Medulla oblongata (tissue), 1 donor: ENCODE measurements at regions not wholly inside any gene's neighbourhood (a gene's known extent, or its start where the extent isn't known, plus 50 kb on each side); places are given as distances from the start of the nearest gene placed in this dataset.
A peak's percentile ranks its signal among the peaks of the same experiment; 100 is the strongest.
"Not testable (repeated sequence)": the region's sequence is repeated elsewhere in the genome, so short reads cannot be mapped to it uniquely, and the experiment has no call there.

Experiments used
- DNase-seq: peaks from one replicate; pipeline ENCODE4 v3.0.0-alpha.2; 2015; ENCODE audit errors: extremely low spot score

- DNase-seq: not testable (repeated sequence)
These were observed 54.0 kb downstream of the CYP26A1 start for GRCh38 chr10:93127642-93128215.

GRCh38 chr10:93131986-93132385 is 58.3 kb downstream of the CYP26A1 start:
- no peak for DNase-seq

GRCh38 chr10:93138113-93138870 is 64.6 kb downstream of the CYP26A1 start:
- no peak for DNase-seq

- DNase-seq: no peak
These were observed 65.5 kb downstream of the CYP26A1 start for GRCh38 chr10:93139059-93139655.

- no peak for DNase-seq
These were observed 68.8 kb downstream of the CYP26A1 start for GRCh38 chr10:93142534-93142933.

- DNase-seq: peak; percentile 8
These were observed 69.6 kb downstream of the CYP26A1 start for GRCh38 chr10:93143281-93143680.

GRCh38 chr10:93146336-93146735 is 72.6 kb downstream of the CYP26A1 start:
- DNase-seq: no peak

GRCh38 chr10:93147281-93147680 is 73.6 kb downstream of the CYP26A1 start:
- DNase-seq: no peak

- DNase-seq: no peak
These were observed 74.8 kb downstream of the CYP26A1 start for GRCh38 chr10:93148476-93148875.

- no peak for DNase-seq
These were observed 76.1 kb downstream of the CYP26A1 start for GRCh38 chr10:93149761-93150160.

GRCh38 chr10:93150289-93150688 is 76.6 kb downstream of the CYP26A1 start:
- DNase-seq: no peak

GRCh38 chr10:93150990-93151547 is 77.4 kb downstream of the CYP26A1 start:
- DNase-seq: no peak

- no peak for DNase-seq
These were observed 78.4 kb downstream of the CYP26A1 start for GRCh38 chr10:93152136-93152535.

- DNase-seq: no peak
These were observed 80.8 kb downstream of the CYP26A1 start for GRCh38 chr10:93154531-93154930.

GRCh38 chr10:93160140-93160539 is 86.4 kb downstream of the CYP26A1 start:
- no peak for DNase-seq

- no peak for DNase-seq
These were observed 87.1 kb downstream of the CYP26A1 start for GRCh38 chr10:93160829-93161228.

GRCh38 chr10:93165367-93165766 is 91.7 kb downstream of the CYP26A1 start:
- DNase-seq: no peak

- no peak for DNase-seq
These were observed 92.4 kb downstream of the CYP26A1 start for GRCh38 chr10:93166134-93166533.

- DNase-seq: no peak
These were observed 98.1 kb downstream of the CYP26A1 start for GRCh38 chr10:93171837-93172236.

GRCh38 chr10:93173967-93174845 is 100.5 kb downstream of the CYP26A1 start:
- DNase-seq: no peak

- no peak for DNase-seq
These were observed 101.8 kb downstream of the CYP26A1 start for GRCh38 chr10:93175490-93175889.

- no peak for DNase-seq
These were observed 103.8 kb downstream of the CYP26A1 start for GRCh38 chr10:93177511-93177910.
